ENCODE measurements at regions not wholly inside any gene's neighbourhood (a gene's known extent, or its start where the extent isn't known, plus 50 kb on each side); places are given as distances from the start of the nearest gene placed in this dataset.
"Not testable (repeated sequence)": the region's sequence is repeated elsewhere in the genome, so short reads cannot be mapped to it uniquely, and the experiment has no call there.

- peak in 1 of 5 experiments; percentile 7 for TF ChIP-seq CTCF (IDR thresholded peaks at IDR 0.05)
- not testable (repeated sequence) for TF ChIP-seq POLR2AphosphoS5 (IDR thresholded peaks at IDR 0.05); EP300 (IDR thresholded peaks at IDR 0.05; ENCODE audit: low read depth)
Measured at GRCh38 chr14:106674509-106675125, 1148.2 kb downstream of the TMEM121 start.
